Keratinocyte (primary cell): ENCODE measurements at regions not wholly inside any gene's neighbourhood (a gene's known extent, or its start where the extent isn't known, plus 50 kb on each side); places are given as distances from the start of the nearest gene placed in this dataset.

Experiments
- DNase-seq: peaks from one replicate; pipeline ENCODE4 v3.0.0-alpha.2; 2011; ENCODE audit warnings: low read depth, missing footprints, low spot score
- FAIRE-seq: peaks from 2 replicates; lab custom pipeline; 2011; peaks lifted over from hg19 to GRCh38; lab: Jason Lieb, UNC
- H2AFZ ChIP-seq: 2 replicates; pipeline ENCODE4 v1.6.0; 2012; ENCODE audit warnings: low read length, control low read depth, inconsistent platforms; ENCODE audit not compliant: control insufficient read depth
- H3K27ac ChIP-seq: 2 replicates; pipeline ENCODE4 v1.5.1; 2011; ENCODE audit warnings: low read length; ENCODE audit not compliant: control insufficient read depth, insufficient read depth
- H3K27me3 ChIP-seq: 3 replicates; pipeline ENCODE4 v1.6.0; 2011; ENCODE audit warnings: low read length; ENCODE audit not compliant: control insufficient read depth, insufficient read depth; ENCODE audit errors: extremely low read depth
- H3K36me3 ChIP-seq, 2 experiments: 2 replicates in 1 of 2; 3 replicates in 1 of 2; pipeline ENCODE4 v1.5.1; 2011; ENCODE audit warnings: low read length in 2 of 2, mild to moderate bottlenecking in 1 of 2; ENCODE audit not compliant: control insufficient read depth in 2 of 2, insufficient read depth in 2 of 2; ENCODE audit errors: extremely low read depth in 1 of 2
- H3K4me1 ChIP-seq: 3 replicates; pipeline ENCODE4 v1.5.1; 2011; ENCODE audit warnings: low read length; ENCODE audit not compliant: control insufficient read depth, insufficient read depth; ENCODE audit errors: extremely low read depth
- H3K4me2 ChIP-seq: 3 replicates; pipeline ENCODE4 v1.6.0; 2011; ENCODE audit warnings: low read depth, low read length; ENCODE audit not compliant: control insufficient read depth, insufficient read depth; ENCODE audit errors: extremely low read depth
- H3K4me3 ChIP-seq, 3 experiments: fragments of 200-600 bp in 1 of 3; sonication (generic) in 1 of 3; 2 replicates in 2 of 3; 3 replicates in 1 of 3; pipeline ENCODE4 v1.5.1; 2011 to 2016; ENCODE audit warnings: low read length in 3 of 3, mild to moderate bottlenecking in 3 of 3, control low read depth in 2 of 3, inconsistent platforms in 1 of 3, low read depth in 1 of 3, mixed read lengths in 1 of 3, mixed run types in 1 of 3, moderate library complexity in 1 of 3; ENCODE audit not compliant: control insufficient read depth in 2 of 3, insufficient read depth in 2 of 3; ENCODE audit errors: extremely low read depth in 1 of 3
- H3K79me2 ChIP-seq: 2 replicates; pipeline ENCODE4 v1.6.0; 2012; ENCODE audit warnings: low read length; ENCODE audit not compliant: control insufficient read depth, insufficient read depth
- H3K9ac ChIP-seq: 3 replicates; pipeline ENCODE4 v1.6.0; 2011; ENCODE audit warnings: low read length; ENCODE audit not compliant: control insufficient read depth, insufficient read depth; ENCODE audit errors: extremely low read depth
- H3K9me1 ChIP-seq: 3 replicates; pipeline ENCODE4 v1.6.0; 2011; ENCODE audit warnings: low read length; ENCODE audit not compliant: control insufficient read depth, insufficient read depth; ENCODE audit errors: extremely low read depth
- H3K9me3 ChIP-seq: 2 replicates; pipeline ENCODE4 v1.5.1; 2012; ENCODE audit warnings: low read depth, low read length; ENCODE audit not compliant: control insufficient read depth
- H4K20me1 ChIP-seq: 3 replicates; pipeline ENCODE4 v1.6.0; 2011; ENCODE audit warnings: low read length; ENCODE audit not compliant: control insufficient read depth, insufficient read depth; ENCODE audit errors: extremely low read depth
- CTCF ChIP-seq, 3 experiments: IDR thresholded peaks in 1 of 3; conservative IDR thresholded peaks in 1 of 3; optimal IDR thresholded peaks in 1 of 3; 2 replicates in 2 of 3; 3 replicates in 1 of 3; pipeline versions ENCODE3 to v1.5.1; 2011; ENCODE audit warnings: low read length in 3 of 3, mild to moderate bottlenecking in 3 of 3, moderate library complexity in 2 of 3, control low read depth in 1 of 3, inconsistent platforms in 1 of 3; ENCODE audit not compliant: insufficient read depth in 2 of 3; ENCODE audit errors: extremely low read depth in 1 of 3
- EZH2 ChIP-seq: IDR thresholded peaks from one replicate; pipeline ENCODE4 v1.6.1; 2012; ENCODE audit warnings: inconsistent platforms, mild to moderate bottlenecking, low read length, moderate library complexity
- dilution Hi-C: fragments of 300-500 bp; cut with MboI; formaldehyde crosslinking; loops from one replicate; pipeline ENCODE4 v1.7.0; 2020; ENCODE audit warnings: low sequenced_read_pairs; ENCODE audit not compliant: extremely low pct_ligation_motif_present

GRCh38 chr16:60143348-60143705 lies 1409.2 kb upstream of the GOT2 start:
- H3K4me3 ChIP-seq, result no peak overlapping the region
- no peaks in the 10 kb centered on the region for H3K9me1 ChIP-seq
- no peaks in the 10 kb centered on the region for H3K9me3 ChIP-seq
- no peaks in the 10 kb centered on the region for H3K79me2 ChIP-seq
- H3K9ac ChIP-seq, result no peak overlapping the region
- H4K20me1 ChIP-seq, result no peaks in the 10 kb centered on the region
- no peaks in the 10 kb centered on the region for H3K36me3 ChIP-seq
- H2AFZ ChIP-seq, result no peak overlapping the region
- DNase-seq (no peak), FAIRE-seq (no peak)
- H3K4me1 ChIP-seq, result no peaks in the 10 kb centered on the region
- no peak overlapping the region for H3K4me2 ChIP-seq
- H3K27ac ChIP-seq, result no peak overlapping the region
- no peak for TF ChIP-seq EZH2
- dilution Hi-C loops, result no loop called here
- no peaks in the 10 kb centered on the region for H3K27me3 ChIP-seq

- no peak overlapping the region for H3K27ac ChIP-seq
These were observed 1408.7 kb upstream of the GOT2 start for GRCh38 chr16:60142619-60143347.

More at GRCh38 chr16:60142619-60143347, 1408.7 kb upstream of the GOT2 start:
- Histone ChIP-seq H3K79me2 (no peaks in the 10 kb centered on the region), H3K4me2 (no peak overlapping the region), H3K9ac (no peak overlapping the region), H2AFZ (no peak overlapping the region), H3K9me1 (no peaks in the 10 kb centered on the region), H3K36me3 (no peaks in the 10 kb centered on the region), H3K4me3 (no peak overlapping the region), H3K27me3 (no peaks in the 10 kb centered on the region), H3K4me1 (no peaks in the 10 kb centered on the region), H3K9me3 (no peaks in the 10 kb centered on the region), H4K20me1 (no peaks in the 10 kb centered on the region)
- FAIRE-seq, result no peak
- no peak for DNase-seq
- TF ChIP-seq CTCF (optimal IDR thresholded peaks at IDR 0.05 in 1 of 3, IDR thresholded peaks at IDR 0.05 in 1 of 3, conservative IDR thresholded peaks at IDR 0.05 in 1 of 3; ENCODE audit: extremely low read depth in 1 of 3, insufficient read depth in 2 of 3, low read length in 3 of 3) (no peak), EZH2 (no peak)
- dilution Hi-C loops, result no loop called here
